ENCODE measurements at regions not wholly inside any gene's neighbourhood (a gene's known extent, or its start where the extent isn't known, plus 50 kb on each side); places are given as distances from the start of the nearest gene placed in this dataset.

DNA sequence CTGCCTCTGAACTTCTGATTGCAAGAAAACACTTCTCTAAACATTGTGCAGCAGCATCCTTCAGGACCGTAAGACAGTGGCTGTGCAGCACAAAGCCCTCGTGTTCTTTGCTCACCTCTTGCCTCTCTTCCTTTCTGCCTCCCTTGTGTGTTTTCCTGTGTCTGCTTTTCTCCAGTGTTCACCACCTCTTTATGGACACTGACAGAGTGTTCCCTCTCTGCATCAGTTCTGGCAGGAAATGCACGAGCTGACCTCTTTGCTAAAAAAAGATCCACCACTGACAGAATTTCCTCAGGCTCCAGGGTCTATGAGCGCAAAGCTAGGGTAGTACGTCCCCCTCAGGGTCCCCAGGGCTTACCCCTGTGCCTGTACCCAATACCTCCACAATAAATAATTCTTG is 74.3 kb downstream of the C5orf15 start:
- peaks cover 14% of the 10 kb centered on the region for H3K4me1 ChIP-seq (ENCODE audit: insufficient read depth, low read length, poor library complexity, severe bottlenecking)
- ChIA-PET CTCF (no interaction called here), POLR2A (ENCODE audit: low non-redundant PET) (no interaction called here)
- no TSS peak for BruUV-seq (replicated peaks)
- DNase-seq (ENCODE audit: low spot score) = no peak
- intact Hi-C loops (cut with micrococcal nuclease; ENCODE audit: unreplicated experiment) = no loop called here
- H3K4me3 ChIP-seq (ENCODE audit: low read depth, low read length, poor library complexity, severe bottlenecking) = no peak overlapping the region
- TF ChIP-seq, protein P1, sequence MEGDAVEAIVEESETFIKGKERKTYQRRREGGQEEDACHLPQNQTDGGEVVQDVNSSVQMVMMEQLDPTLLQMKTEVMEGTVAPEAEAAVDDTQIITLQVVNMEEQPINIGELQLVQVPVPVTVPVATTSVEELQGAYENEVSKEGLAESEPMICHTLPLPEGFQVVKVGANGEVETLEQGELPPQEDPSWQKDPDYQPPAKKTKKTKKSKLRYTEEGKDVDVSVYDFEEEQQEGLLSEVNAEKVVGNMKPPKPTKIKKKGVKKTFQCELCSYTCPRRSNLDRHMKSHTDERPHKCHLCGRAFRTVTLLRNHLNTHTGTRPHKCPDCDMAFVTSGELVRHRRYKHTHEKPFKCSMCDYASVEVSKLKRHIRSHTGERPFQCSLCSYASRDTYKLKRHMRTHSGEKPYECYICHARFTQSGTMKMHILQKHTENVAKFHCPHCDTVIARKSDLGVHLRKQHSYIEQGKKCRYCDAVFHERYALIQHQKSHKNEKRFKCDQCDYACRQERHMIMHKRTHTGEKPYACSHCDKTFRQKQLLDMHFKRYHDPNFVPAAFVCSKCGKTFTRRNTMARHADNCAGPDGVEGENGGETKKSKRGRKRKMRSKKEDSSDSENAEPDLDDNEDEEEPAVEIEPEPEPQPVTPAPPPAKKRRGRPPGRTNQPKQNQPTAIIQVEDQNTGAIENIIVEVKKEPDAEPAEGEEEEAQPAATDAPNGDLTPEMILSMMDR (conservative IDR thresholded peaks at IDR 0.05; ENCODE audit: low read depth, low read length) = no peak
- no peak for TF ChIP-seq EZH2 (IDR thresholded peaks at IDR 0.05; ENCODE audit: borderline replicate concordance, low read depth, low read length, poor library complexity, severe bottlenecking)
- no peaks in the 10 kb centered on the region for H3K9me3 ChIP-seq (ENCODE audit: low read depth, low read length, poor library complexity, severe bottlenecking)
- H3K27ac ChIP-seq (ENCODE audit: low read depth, low read length, poor library complexity, severe bottlenecking) = no peak overlapping the region
- H3K36me3 ChIP-seq (ENCODE audit: insufficient read depth, low read length, poor library complexity, severe bottlenecking) = no peaks in the 10 kb centered on the region
- no peaks in the 10 kb centered on the region for H3K27me3 ChIP-seq (replicated peaks; ENCODE audit: insufficient read depth, low read depth, low read length, poor library complexity)

DNA sequence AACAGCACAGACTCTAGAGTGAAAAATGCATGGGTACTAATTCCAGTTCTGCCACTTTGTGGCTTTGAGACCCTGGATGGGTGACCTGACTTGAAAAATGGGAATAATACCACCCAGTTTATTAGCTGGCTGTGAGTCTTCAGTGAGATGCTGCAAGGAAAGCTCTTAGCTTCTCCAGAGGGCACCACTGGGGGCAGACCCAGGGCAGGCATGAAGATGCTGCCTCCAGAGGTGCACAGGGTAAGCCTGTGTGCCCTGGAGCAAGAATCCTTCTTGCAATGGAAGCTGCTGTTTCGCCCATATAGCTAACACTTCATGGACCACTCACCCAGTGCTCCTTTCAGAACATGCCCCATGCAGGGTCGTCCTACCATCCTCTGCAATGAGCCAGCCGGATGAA is 75.7 kb downstream of the C5orf15 start:
- TF ChIP-seq EZH2 (IDR thresholded peaks at IDR 0.05; ENCODE audit: borderline replicate concordance, low read depth, low read length, poor library complexity, severe bottlenecking) = no peak
- TF ChIP-seq, protein P1 (conservative IDR thresholded peaks at IDR 0.05; ENCODE audit: low read depth, low read length) = no peak
- no peaks in the 10 kb centered on the region for H3K36me3 ChIP-seq (ENCODE audit: insufficient read depth, low read length, poor library complexity, severe bottlenecking)
- H3K4me3 ChIP-seq (ENCODE audit: low read depth, low read length, poor library complexity, severe bottlenecking) = no peak overlapping the region
- no peaks in the 10 kb centered on the region for H3K9me3 ChIP-seq (ENCODE audit: low read depth, low read length, poor library complexity, severe bottlenecking)
- ChIA-PET POLR2A (ENCODE audit: low non-redundant PET) (no interaction called here), CTCF (interaction anchor here (0.6 kb wide), 1 partner anchor 29 kb away, joined by 3 read pairs; no protein-coding TSS in a partner anchor)
- intact Hi-C loops (cut with micrococcal nuclease; ENCODE audit: unreplicated experiment) = no loop called here
- no peak for DNase-seq (ENCODE audit: low spot score)
- no TSS peak for BruUV-seq (replicated peaks)
- peaks cover 11% of the 10 kb centered on the region for H3K4me1 ChIP-seq (ENCODE audit: insufficient read depth, low read length, poor library complexity, severe bottlenecking)
- H3K27ac ChIP-seq (ENCODE audit: low read depth, low read length, poor library complexity, severe bottlenecking) = no peak overlapping the region
- no peaks in the 10 kb centered on the region for H3K27me3 ChIP-seq (replicated peaks; ENCODE audit: insufficient read depth, low read depth, low read length, poor library complexity)

DNA sequence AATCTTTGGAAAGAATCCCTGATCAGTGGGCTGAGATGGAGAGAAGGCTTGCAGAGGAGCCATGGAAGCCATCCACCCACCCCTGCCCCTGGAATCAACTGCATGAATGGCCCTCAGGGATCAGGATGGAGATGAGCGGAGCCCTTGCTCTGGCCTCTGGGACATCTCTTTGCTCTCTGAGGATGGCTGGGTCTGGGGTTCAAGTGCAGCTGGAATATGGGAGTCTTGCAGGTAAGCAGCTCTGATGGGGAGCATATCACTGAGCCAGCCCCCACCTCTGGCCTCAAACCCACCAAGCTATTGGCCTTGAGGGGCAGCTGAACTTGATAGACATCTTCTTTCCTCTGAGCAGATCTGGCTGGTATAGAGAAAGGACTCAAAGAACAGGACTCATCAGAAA is 76.1 kb downstream of the C5orf15 start:
- DNase-seq (ENCODE audit: low spot score) = no peak
- H3K36me3 ChIP-seq (ENCODE audit: insufficient read depth, low read length, poor library complexity, severe bottlenecking) = no peaks in the 10 kb centered on the region
- peaks cover 11% of the 10 kb centered on the region for H3K4me1 ChIP-seq (ENCODE audit: insufficient read depth, low read length, poor library complexity, severe bottlenecking)
- POLR2A ChIA-PET (ENCODE audit: low non-redundant PET) = no interaction called here
- no peak overlapping the region for H3K27ac ChIP-seq (ENCODE audit: low read depth, low read length, poor library complexity, severe bottlenecking)
- H3K4me3 ChIP-seq (ENCODE audit: low read depth, low read length, poor library complexity, severe bottlenecking) = no peak overlapping the region
- no peak for TF ChIP-seq EZH2 (IDR thresholded peaks at IDR 0.05; ENCODE audit: borderline replicate concordance, low read depth, low read length, poor library complexity, severe bottlenecking)
- TF ChIP-seq, protein P1 (conservative IDR thresholded peaks at IDR 0.05; ENCODE audit: low read depth, low read length) = no peak
- no TSS peak for BruUV-seq (replicated peaks)
- CTCF ChIA-PET = no interaction called here
- intact Hi-C loops (cut with micrococcal nuclease; ENCODE audit: unreplicated experiment) = no loop called here
- H3K9me3 ChIP-seq (ENCODE audit: low read depth, low read length, poor library complexity, severe bottlenecking) = no peaks in the 10 kb centered on the region
- H3K27me3 ChIP-seq (replicated peaks; ENCODE audit: insufficient read depth, low read depth, low read length, poor library complexity) = no peaks in the 10 kb centered on the region
